NCI-H2196 treated with DMSO at 0.1 percent for 48 hours (cell line): ENCODE measurements at regions not wholly inside any gene's neighbourhood (a gene's known extent, or its start where the extent isn't known, plus 50 kb on each side); places are given as distances from the start of the nearest gene placed in this dataset.
"Not testable (repeated sequence)": the region's sequence is repeated elsewhere in the genome, so short reads cannot be mapped to it uniquely, and the experiment has no call there.

ENCODE experiments used
- DNase-seq: peaks from one replicate; lab custom pipeline; 2025; ENCODE audit not compliant: unreplicated experiment; lab: John Stamatoyannopoulos, UW

GRCh38 chr6:170213637-170214018 lies 77.2 kb downstream of the DLL1 start:
- DNase-seq = not testable (repeated sequence)

GRCh38 chr6:170212956-170213636 lies 77.8 kb downstream of the DLL1 start:
- DNase-seq = no peak

GRCh38 chr6:170212051-170212756 lies 78.7 kb downstream of the DLL1 start:
- no peak for DNase-seq

GRCh38 chr6:170211404-170212025 lies 79.4 kb downstream of the DLL1 start:
- no peak for DNase-seq

GRCh38 chr6:170210651-170211403 lies 80.1 kb downstream of the DLL1 start:
- DNase-seq = no peak

- no peak for DNase-seq
Measured at GRCh38 chr6:170210026-170210390, 80.9 kb downstream of the DLL1 start.

GRCh38 chr6:170209354-170210025 lies 81.4 kb downstream of the DLL1 start:
- no peak for DNase-seq

- no peak for DNase-seq
Measured at GRCh38 chr6:170208651-170209353, 82.1 kb downstream of the DLL1 start.

- no peak for DNase-seq
Measured at GRCh38 chr6:170208182-170208601, 82.7 kb downstream of the DLL1 start.

- DNase-seq = no peak
Measured at GRCh38 chr6:170207586-170208181, 83.2 kb downstream of the DLL1 start.

- no peak for DNase-seq
Measured at GRCh38 chr6:170206851-170207431, 83.9 kb downstream of the DLL1 start.

- no peak for DNase-seq
Measured at GRCh38 chr6:170206317-170206621, 84.6 kb downstream of the DLL1 start.

GRCh38 chr6:170205534-170206316 lies 85.2 kb downstream of the DLL1 start:
- no peak for DNase-seq

- DNase-seq = no peak
Measured at GRCh38 chr6:170205126-170205525, 85.8 kb downstream of the DLL1 start.

GRCh38 chr6:170203212-170203611 lies 87.7 kb downstream of the DLL1 start:
- no peak for DNase-seq

GRCh38 chr6:170202416-170203135 lies 88.3 kb downstream of the DLL1 start:
- no peak for DNase-seq

GRCh38 chr6:170201361-170201760 lies 89.5 kb downstream of the DLL1 start:
- no peak for DNase-seq

GRCh38 chr6:170200458-170200891 lies 90.4 kb downstream of the DLL1 start:
- no peak for DNase-seq
